G401.6 (cell line): ENCODE measurements at regions not wholly inside any gene's neighbourhood (a gene's known extent, or its start where the extent isn't known, plus 50 kb on each side); places are given as distances from the start of the nearest gene placed in this dataset.
"Not testable (repeated sequence)": the region's sequence is repeated elsewhere in the genome, so short reads cannot be mapped to it uniquely, and the experiment has no call there.

Source experiments
- FAIRE-seq: peaks from 2 replicates; lab custom pipeline; 2012; peaks lifted over from hg19 to GRCh38; lab: Jason Lieb, UNC

DNA sequence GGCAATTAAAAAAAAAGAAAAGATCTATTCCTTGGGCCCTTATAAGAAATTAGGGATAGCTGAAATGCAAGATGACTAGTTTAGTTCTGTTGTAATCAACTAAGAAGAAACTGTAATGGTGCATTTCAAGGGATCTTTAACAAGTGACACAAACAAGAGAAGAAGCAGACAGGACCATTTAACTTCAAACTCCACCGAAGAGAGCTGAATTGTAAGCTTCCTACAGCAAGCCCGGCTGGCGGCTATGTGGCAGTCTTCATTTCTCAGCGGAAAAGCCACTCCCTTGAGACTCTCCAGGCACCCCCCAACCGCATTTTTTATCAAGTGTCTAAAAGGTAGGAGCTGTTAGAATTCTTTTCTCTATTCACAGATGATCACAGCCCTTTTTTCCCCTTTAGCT is 305.2 kb upstream of the ZNF507 start:
- no peak for FAIRE-seq

DNA sequence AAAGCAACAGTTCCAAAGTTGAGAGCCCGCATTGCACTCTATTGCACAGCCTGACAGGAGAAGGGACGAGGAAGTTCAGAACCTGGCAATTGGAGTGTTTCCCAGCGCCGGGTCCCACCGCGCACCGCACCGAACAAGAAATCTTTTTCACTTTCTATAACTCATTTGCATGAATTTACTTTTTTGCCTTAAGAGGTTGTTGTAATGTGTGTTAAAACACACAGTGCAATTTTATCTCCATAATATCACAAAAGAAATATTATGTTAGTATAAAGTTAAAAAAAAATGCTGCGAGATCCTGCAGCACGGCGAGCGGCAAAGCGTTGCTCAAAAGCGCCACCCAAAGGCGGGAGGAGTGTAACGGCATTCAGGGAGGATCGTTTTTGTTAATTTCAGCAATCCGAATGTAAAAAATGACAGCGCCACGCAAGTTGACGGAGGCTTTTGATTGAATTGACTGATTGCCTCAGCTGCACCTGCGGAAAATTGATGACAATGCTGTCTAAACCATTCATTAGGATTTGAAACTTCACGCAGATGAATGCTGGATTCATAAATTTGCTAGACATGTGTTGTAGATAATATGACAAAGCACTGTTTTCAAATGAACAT is 303.6 kb upstream of the ZNF507 start:
- no peak for FAIRE-seq

DNA sequence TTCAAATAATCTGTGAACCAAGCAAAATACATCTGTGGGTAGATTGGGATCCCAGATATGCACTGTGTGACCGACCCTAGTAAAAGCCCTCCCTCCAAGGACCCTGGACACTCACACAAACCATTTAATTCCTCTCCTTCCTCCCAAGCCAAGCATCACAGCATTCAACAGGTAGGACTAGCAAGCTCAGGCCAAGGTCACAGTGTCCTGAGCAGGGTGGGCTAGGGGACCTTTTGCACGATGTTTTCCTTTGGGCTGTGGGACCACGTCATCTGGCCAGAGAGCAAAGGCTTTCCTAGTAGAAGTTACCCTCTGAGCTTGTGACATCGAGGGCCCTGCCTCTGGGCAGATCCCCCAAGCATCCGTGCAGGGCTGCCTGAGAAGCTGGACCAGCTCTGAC is 297.6 kb upstream of the ZNF507 start:
- no peak for FAIRE-seq

DNA sequence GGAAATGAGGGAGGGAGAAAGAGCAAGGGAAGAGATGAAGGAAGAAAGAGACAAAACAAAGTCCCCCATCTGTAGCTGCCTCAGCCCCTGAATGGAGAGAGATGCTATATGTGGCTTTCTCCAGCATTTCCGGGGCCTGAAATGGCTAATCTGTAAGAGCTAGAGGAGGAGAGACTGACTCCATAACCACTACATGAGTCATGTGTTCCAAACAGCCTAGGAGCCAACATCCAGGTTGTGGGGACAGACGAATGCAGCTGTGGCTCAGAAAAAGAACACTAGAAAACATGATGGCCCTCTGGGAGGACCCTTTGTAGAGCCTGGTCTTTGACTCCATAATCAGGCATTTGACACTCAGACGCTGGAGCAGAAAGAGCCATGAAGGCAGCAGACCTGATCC is 292.0 kb upstream of the ZNF507 start:
- FAIRE-seq, result no peak

DNA sequence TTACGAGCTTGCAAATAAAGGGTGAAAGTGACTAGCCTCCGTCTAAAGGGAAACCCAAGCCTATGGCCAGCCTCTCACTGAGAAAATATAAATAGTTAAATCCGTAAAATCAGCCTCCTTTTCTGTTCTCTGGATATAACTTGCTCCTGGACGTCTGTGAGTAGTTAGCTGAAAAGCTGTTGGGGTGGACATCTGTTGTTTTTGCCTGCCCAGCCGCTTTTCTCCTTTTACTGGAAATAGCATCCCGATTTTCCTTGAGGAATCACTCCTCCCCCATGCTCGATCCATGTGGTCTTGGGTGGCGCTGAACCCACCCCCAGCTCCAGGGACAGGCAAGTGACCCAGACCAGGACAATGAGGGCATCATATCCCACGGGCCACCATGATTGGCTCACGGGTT is 291.5 kb upstream of the ZNF507 start:
- no peak for FAIRE-seq

DNA sequence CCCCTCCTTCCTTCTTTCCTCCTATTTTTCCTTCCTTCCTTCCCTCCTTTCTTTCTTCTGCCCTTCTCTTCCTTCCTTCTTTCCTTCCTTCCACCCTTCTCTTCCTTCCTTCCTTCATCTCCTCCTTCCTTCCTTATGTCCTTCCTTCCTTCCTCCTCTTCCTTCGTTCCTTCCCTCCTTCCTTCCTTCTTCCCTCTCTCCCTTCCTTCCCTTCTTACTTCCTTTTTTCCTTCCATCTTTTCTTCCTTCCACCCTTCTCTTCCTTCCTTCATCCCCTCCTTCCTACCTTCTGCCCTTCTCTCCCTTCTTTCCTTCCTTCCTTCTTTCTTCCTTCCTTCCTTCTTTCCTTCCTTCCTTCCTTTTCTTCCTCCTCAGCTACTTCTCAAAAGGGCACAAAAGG is 287.3 kb upstream of the ZNF507 start:
- FAIRE-seq, result no peak

DNA sequence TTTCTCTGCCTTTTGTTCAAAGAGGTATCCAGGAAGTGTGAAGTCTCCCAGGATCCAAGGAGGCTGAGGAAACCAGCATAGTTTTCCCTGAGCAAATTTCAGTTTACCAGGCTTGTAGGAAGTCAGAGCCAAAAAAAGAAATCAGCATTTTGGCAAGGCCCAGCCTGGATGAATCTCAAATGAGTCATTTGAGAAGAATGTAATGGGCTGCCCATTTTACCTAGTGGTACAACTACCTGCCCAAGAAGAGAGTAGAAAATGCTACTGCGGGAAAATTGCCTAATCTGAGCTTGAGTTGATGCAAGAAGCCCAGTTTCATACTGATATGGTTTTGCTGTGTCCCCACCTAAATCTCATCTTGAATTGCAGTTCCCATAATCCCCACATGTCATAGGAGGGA is 284.1 kb upstream of the ZNF507 start:
- no peak for FAIRE-seq

DNA sequence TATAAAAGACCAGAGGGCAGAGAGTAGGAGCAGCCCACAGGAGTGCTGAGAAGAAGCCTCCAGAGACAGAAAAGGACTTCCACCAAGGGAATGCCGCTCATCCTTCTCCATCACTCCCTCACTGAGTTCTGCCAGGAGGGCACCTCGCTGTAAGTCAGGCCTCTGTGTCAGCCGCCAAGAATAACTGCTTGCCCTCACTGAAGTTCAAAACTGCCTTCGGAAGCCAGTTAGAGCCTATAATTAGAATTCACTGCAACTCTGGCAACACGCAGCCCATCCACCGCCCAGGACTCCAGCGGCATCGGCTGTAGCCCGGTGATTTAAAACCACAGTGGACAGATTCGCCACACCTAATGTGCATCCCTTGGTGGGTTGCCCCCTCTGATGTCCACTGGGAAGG is 281.8 kb upstream of the ZNF507 start:
- no peak for FAIRE-seq

DNA sequence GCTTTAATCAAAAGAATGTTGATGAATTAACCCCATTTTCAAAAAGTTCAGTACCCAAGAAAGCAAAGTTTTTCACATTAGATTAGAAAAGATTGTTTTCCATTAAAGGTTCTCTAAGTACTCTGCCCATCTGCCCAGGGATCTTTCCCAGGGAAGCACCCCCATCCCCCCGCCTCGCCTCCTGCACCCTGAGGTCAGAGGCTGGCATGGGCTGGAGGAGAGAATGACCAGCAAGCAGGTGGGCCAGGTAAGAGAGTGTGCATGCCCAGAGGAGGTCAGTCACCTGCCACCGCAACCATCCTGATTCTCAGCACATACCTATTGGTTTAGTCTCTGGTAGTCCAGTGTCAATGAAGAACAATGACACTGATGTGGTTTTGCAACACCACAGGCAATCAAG is 279.4 kb upstream of the ZNF507 start:
- no peak for FAIRE-seq

DNA sequence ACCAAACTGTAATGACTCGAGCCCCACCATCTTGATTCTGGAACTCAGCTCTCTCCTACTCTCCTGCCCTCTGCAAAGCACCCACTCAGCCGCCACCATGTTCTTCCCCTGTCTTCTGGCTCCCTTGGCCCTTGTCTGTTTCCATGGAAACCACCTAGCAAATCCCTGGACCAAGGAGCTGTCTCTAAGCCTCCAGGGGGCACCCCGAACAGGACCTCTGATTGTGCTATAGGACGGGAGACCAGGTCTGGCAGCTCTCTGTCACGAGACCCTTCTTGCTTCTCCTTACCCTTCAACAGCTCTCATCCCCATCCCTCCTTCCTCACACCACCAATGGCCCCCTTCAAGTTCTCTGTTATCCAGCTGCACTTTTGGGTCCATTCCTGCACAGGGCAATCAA is 277.7 kb upstream of the ZNF507 start:
- FAIRE-seq, result no peak

DNA sequence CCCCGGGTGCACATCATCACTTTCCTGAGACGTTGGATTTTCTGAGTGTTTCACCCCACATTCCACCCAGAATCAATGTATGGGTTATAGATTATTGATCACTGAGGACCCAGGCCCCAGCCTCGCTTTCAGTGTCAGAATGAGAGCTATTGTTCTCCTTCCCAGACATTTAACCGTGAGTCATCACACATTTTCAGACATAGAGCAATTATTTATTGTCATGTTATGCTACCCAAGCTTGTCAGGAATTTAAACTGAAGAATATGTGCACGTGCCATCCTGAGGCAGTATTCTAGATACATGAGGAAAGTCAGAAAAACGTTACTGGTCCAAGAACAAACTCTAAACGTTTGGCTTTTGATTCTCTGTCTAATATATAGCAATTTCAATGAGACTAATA is 276.6 kb upstream of the ZNF507 start:
- FAIRE-seq, result no peak

DNA sequence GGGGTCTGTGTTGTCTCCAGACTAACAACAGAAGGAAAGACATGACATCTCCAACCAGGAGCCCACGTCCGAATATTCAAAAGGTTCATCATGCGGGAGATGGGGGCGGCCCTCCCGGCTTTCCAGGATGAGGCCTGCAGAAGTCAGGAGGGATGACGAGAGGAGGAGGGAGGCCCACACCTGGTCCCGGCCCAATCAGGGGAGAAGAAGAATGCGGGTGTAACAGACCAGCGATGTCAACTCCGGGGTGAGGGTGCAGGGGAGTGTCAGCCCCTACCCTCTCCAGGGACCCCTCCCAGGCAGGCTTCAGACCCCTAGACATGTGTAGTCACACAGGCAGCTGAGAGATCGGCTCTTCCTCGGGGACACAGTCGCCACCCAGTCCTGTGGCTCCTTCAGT is 275.3 kb upstream of the ZNF507 start:
- no peak for FAIRE-seq

DNA sequence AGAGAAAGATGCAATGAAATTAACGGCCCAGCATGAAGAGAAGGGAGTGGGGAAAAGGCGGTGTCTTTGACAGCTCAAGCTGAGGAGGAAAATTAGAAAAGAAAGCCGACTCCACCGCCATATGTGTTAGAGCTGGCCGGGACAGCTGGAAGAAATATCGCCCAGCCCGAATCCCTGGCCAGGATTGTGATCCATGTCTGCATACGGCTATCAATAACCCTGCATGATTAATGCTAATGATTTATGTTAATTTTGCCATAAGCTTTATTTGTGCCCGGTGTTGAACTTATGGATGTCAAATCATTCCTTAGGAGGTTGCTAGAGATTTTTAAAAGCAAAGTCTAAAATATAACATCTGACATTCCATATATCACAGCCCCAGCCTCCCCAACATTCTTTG is 263.4 kb upstream of the ZNF507 start:
- no peak for FAIRE-seq

DNA sequence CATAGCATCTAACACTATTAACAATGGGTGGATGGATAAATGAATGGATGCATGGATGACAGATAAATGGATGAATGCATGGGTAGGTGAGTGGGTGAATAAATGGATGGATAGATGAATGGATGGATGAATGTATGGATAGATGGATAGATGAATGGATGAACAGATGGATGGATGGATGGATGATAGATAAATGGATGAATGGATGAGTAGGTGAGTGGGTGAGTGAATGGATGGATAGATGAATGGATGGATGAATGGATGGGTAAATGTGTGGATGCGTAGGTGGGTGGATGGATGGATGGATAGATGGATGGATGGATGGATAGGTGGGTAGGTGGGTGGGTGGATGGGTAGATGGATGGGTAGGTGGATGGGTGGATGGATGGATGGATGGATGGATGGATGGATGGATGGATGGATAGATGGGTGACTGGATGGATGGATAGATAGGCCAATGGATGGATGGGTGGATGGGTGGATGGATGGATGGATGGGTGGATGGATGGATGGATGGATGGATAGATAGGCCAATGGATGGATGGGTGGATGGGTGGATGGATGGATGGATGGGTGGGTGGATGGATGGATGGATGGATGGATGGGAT is 260.6 kb upstream of the ZNF507 start:
- FAIRE-seq, result not testable (repeated sequence)

DNA sequence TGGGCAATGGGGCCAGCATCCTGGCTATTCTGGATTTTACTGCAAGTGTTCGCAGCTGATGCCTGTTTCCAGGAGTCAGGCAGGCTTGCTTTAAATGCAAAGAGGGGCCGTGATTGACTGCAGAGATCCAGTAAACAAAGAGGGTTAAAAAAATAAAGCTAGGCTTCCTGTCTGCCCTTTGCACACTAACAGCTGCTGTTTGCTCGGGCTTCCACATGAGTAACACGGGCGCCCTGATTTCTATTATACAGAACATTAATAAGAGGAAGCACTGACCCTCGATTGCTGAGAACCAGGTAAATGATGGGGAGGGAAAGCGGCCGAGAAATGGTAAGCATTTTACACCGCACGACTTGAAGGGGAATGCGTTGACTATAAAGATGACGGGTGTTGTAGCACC is 254.2 kb upstream of the ZNF507 start:
- FAIRE-seq, result no peak

DNA sequence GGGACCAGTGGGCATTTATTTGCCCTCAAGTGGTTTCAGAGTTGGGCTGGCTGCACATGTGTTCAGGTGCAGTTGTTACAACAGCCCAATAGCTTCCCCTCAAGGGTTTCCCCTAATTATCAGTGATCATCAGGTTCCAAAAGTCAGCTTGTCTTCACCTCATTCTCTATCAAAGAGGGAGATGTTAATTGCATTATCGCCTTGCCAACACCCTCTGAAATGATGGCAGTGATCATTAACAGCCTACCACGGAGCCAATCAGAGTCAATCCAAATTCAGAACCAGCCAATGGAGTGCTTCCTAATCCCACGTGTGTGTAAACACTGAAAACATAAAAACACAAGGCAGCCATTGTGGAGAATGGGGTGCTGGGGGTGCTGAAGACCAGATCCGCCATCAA is 248.4 kb upstream of the ZNF507 start:
- FAIRE-seq, result no peak

DNA sequence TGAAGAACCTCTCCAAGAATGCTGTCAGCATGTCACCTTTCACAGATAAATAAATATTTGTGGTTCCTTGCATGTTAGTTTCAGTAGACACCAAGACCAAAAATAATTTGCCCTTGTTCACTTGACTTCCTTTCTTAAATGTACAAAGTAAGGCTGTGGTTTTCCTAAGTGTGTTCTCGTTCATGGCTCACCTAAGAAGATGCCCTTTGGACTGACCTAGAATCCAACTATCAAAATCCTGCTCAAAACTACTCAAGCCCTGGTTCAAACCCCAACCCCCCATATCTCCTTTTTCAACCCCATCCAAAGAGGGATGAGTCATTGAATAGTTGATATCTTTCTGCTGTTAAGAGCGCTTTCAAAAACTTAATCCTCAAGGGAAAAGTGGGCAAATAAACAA is 247.8 kb upstream of the ZNF507 start:
- no peak for FAIRE-seq

DNA sequence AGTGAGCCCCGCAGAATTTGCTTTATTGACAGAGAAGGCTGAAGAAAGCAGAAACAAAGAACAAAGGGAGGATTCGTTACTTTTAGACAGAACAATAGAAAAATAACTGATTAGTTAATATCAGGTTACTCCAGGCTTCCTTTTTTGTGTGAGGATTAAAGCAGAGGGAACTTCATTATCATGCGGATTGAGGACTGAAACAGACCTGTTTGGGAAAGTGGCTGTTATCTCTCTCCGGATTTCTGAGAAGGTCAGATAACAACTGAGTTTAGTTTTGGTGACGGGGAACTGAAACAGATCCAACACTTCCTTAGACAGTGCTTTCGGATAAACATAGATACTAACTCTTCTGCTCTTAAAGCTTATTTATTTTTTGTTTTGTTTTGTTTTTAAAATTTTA is 246.4 kb upstream of the ZNF507 start:
- FAIRE-seq, result no peak

DNA sequence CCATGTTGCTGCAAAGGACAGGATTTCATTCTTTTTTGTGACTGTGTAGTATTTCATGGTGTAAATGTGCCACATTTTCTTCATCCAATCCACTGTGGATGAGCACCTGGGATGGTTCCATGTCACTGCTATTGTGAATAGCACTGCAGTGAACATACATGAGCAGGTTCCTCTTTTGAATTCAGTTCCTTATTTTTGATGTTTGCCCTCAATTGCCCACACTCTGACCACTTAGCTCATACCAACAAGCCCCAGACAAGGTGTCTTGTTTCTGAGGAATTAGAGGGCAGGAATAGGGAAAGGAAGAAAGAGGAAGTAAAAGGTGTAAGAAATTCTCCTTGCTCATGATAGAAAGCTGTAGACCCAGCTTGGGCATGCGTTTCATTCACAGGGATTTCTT is 244.2 kb upstream of the ZNF507 start:
- no peak for FAIRE-seq

DNA sequence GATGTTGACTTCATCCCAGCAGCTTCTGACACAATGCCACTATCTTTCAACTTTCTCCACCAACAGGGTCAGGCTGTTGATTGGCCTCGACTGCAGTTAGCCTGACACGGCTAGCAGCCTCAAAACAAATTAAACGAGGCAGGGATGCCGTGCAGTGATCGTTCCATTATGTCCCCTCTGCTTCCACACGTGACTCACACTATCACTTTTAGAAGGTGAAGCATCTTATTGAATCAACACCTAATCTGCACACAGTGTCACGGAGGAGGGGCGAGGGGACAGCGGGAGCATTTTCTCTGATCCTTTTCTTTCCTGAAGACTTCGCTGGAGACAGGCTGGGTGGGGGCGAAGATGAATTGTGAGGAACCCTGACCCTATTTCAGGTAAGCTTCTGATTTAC is 241.9 kb upstream of the ZNF507 start:
- FAIRE-seq, result no peak

DNA sequence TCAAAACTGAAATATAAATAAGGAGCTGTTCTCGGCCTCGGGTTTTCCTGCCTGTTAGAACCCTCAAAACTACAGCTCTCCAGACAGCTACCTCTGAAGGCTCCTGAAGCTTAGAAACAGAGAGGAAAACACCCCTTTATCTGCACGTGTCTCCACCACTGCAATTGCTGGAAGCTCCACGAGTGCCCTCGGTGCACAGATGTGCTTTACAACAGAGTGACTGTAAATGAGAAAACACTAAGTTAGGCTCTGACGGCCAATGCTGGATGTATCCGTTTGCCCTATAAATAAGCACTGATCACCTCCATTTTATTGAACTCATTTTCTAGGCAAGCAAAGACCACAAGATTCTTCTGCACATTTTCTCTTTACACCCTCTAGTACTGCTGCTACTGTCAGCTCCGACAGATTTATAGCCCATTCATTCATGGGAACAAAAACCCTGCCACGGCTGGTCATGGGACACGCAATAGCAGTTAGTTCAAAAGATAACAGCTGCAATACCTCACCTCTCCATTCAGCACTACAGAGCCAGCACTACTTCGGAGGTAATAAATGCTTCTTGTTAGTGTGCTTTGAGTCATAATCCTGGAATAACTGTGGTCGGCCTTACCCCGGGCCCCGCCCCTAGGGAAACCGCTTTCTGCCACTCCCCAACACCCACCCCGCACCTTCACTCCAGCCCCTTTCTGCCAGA is 241.1 kb upstream of the ZNF507 start:
- no peak for FAIRE-seq

DNA sequence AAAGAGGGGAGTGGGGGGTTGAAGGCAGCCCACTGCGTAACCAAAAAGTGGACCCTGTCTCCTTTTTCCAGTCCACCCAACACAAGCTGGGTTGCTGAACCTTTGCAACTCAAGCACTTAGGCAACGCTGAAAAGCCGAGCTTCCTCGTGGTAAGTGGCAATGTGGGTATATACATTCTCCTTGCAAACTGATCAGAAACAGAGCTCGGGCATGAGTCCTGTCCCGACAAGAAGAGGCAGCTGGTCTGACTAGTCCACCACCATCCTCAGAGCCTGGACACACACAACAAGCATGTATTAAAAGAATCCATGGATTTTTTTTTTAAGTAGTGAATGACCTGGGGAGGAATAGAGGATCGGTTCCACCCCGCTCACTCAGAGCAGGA is 240.6 kb upstream of the ZNF507 start:
- FAIRE-seq, result no peak

DNA sequence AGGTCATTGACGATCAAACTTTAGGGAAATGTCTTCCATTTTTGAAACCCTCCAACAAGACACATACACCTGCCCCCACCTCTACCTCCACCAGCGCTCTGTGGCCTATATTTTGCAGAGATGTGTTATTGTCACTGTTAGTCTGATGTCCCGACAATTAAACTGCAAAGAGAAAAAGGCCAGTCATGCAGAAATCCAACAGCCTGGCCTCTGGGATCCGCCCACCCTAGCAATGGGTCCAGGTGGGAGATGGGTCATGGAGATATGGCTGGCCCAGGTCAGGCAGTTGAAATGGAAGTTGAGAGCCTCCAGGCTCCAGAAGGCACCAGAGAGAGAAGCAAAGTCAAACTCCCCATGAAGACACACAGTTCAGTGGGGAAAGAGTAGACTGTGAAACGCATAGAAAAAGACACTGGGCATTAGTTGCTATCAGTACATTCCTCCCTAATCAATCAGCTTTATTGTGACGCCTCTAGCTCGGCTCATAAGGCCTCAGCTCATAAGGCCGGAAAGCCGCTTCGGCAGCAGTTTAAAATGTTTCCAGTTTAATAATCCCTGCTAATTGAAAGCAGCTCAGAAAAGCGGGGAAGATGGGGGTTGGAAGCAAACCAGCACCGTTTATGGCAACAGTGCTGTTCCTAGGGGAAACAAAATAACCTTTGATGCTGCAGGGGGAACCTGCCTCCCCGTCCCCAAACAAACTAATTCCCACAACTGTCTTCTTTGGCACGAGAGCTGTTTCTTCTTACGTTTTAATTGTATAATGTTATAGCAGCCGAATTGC is 239.7 kb upstream of the ZNF507 start:
- no peak for FAIRE-seq
